ENCODE measurements at regions not wholly inside any gene's neighbourhood (a gene's known extent, or its start where the extent isn't known, plus 50 kb on each side); places are given as distances from the start of the nearest gene placed in this dataset.

- ChIA-PET POLR2A (no interaction called here), RAD21 (ENCODE audit: unreplicated experiment) (no interaction called here), CTCF (interaction anchor here (1.0 kb wide), 1 partner anchor 564 kb away, joined by 3 read pairs; no protein-coding TSS in a partner anchor), SMC1A (ENCODE audit: uncharacterized antibody, unreplicated experiment) (interaction anchor here (1.4 kb wide), 1 partner anchor 25 kb away, joined by 4 read pairs; no protein-coding TSS in a partner anchor)
- FAIRE-seq (no peak), ATAC-seq (no peak), DNase-seq (ENCODE audit: low read depth, low spot score) (no peak)
- no peaks in the 10 kb centered on the region for H3K36me3 ChIP-seq (ENCODE audit: control insufficient read depth in 2 of 2, insufficient read depth in 2 of 2, low read length in 1 of 2)
- H3K4me2 ChIP-seq (ENCODE audit: control insufficient read depth, insufficient read depth): no peak overlapping the region
- intact Hi-C loops (cut with micrococcal nuclease; ENCODE audit: unreplicated experiment): no loop called here
- no peak overlapping the region for H3K4me3 ChIP-seq
- no peaks in the 10 kb centered on the region for H4K20me1 ChIP-seq (ENCODE audit: control insufficient read depth, insufficient read depth)
- no peaks in the 10 kb centered on the region for H3K9me3 ChIP-seq (replicated peaks; ENCODE audit: control insufficient read depth, insufficient read depth, low read length)
- no peak overlapping the region for H3K27ac ChIP-seq (ENCODE audit: control insufficient read depth, insufficient read depth)
- WGBS (ENCODE audit: insufficient coverage, insufficient replicate concordance, low lambda C conversion rate, missing lambda C conversion rate): 45% methylated on average over 2 of the region's 2 CpGs
- no TSS peak for BruUV-seq (replicated peaks)
- no peak overlapping the region for H3K9ac ChIP-seq (ENCODE audit: control insufficient read depth, insufficient read depth, low read length)
- H2AFZ ChIP-seq (ENCODE audit: control insufficient read depth, low read depth, low read length): no peak overlapping the region
- no peaks in the 10 kb centered on the region for H3K79me2 ChIP-seq (ENCODE audit: control insufficient read depth, insufficient read depth, low read length)
- in situ Hi-C loops (cut with MboI): no loop called here
- H3K27me3 ChIP-seq (replicated peaks in 1 of 2; ENCODE audit: control insufficient read depth in 2 of 2, insufficient read depth in 2 of 2, low read length in 1 of 2): no peaks in the 10 kb centered on the region
- TF ChIP-seq MEF2A (IDR thresholded peaks at IDR 0.05; ENCODE audit: insufficient read depth, low read depth, low read length) (no peak), USF2 (IDR thresholded peaks at IDR 0.05; ENCODE audit: borderline replicate concordance, low read depth, low read length) (no peak)
- H3K4me1 ChIP-seq (ENCODE audit: control insufficient read depth, insufficient read depth, low read length): no peaks in the 10 kb centered on the region
These were observed 459.8 kb downstream of the ARHGEF28 start for GRCh38 chr5:74085782-74086181.

- Histone ChIP-seq H3K4me2 (ENCODE audit: control insufficient read depth, insufficient read depth) (no peak overlapping the region), H3K4me3 (no peak overlapping the region), H3K9ac (ENCODE audit: control insufficient read depth, insufficient read depth, low read length) (no peak overlapping the region), H4K20me1 (ENCODE audit: control insufficient read depth, insufficient read depth) (no peaks in the 10 kb centered on the region), H3K27me3 (replicated peaks in 1 of 2; ENCODE audit: control insufficient read depth in 2 of 2, insufficient read depth in 2 of 2, low read length in 1 of 2) (no peaks in the 10 kb centered on the region), H3K27ac (ENCODE audit: control insufficient read depth, insufficient read depth) (no peak overlapping the region), H3K36me3 (ENCODE audit: control insufficient read depth in 2 of 2, insufficient read depth in 2 of 2, low read length in 1 of 2) (no peaks in the 10 kb centered on the region), H3K79me2 (ENCODE audit: control insufficient read depth, insufficient read depth, low read length) (no peaks in the 10 kb centered on the region), H3K9me3 (replicated peaks; ENCODE audit: control insufficient read depth, insufficient read depth, low read length) (no peaks in the 10 kb centered on the region), H2AFZ (ENCODE audit: control insufficient read depth, low read depth, low read length) (no peak overlapping the region), H3K4me1 (ENCODE audit: control insufficient read depth, insufficient read depth, low read length) (no peaks in the 10 kb centered on the region)
- in situ Hi-C loops (cut with MboI) (no loop called here), intact Hi-C loops (cut with micrococcal nuclease; ENCODE audit: unreplicated experiment) (no loop called here)
- ATAC-seq: no peak
- TF ChIP-seq SIN3A (IDR thresholded peaks at IDR 0.05; ENCODE audit: low read depth, low read length) (no peak), CBX3 (IDR thresholded peaks at IDR 0.05; ENCODE audit: borderline replicate concordance, low read depth) (no peak), IRF4 (IDR thresholded peaks at IDR 0.05; ENCODE audit: low read depth, low read length) (no peak), CBX5 (IDR thresholded peaks at IDR 0.05; ENCODE audit: low read depth) (no peak), MEF2B (IDR thresholded peaks at IDR 0.05; ENCODE audit: partially characterized antibody, poor library complexity, severe bottlenecking) (no peak), MTA2 (IDR thresholded peaks at IDR 0.05; ENCODE audit: low read depth) (no peak), EP300 (IDR thresholded peaks at IDR 0.05; ENCODE audit: borderline replicate concordance in 1 of 2, control insufficient read depth in 1 of 2, low read depth in 2 of 2, low read length in 2 of 2) (no peak), SIX5 (IDR thresholded peaks at IDR 0.05; ENCODE audit: low read depth, low read length, severe bottlenecking) (no peak), RB1 (IDR thresholded peaks at IDR 0.05; ENCODE audit: borderline replicate concordance) (no peak)
- RAD21 ChIA-PET (ENCODE audit: unreplicated experiment): interaction anchor here (1.0 kb wide), 1 partner anchor 29 kb away, joined by 3 read pairs; no protein-coding TSS in a partner anchor
- no peak for DNase-seq (ENCODE audit: low read depth, low spot score)
- no peak for FAIRE-seq
- CTCF ChIA-PET: interaction anchor here (1.0 kb wide), 1 partner anchor 564 kb away, joined by 3 read pairs; no protein-coding TSS in a partner anchor
- SMC1A ChIA-PET (ENCODE audit: uncharacterized antibody, unreplicated experiment): interaction anchor here (0.9 to 1.4 kb wide), 2 partner anchors 9 to 25 kb away, joined by 3 to 4 read pairs; no protein-coding TSS in a partner anchor
- BruUV-seq (replicated peaks): no TSS peak
- POLR2A ChIA-PET: no interaction called here
- 5% methylated on average over 4 of the region's 4 CpGs for whole genome bisulfite sequencing (ENCODE audit: insufficient coverage, insufficient replicate concordance, low lambda C conversion rate, missing lambda C conversion rate)
These were observed 459.2 kb downstream of the ARHGEF28 start for GRCh38 chr5:74085186-74085585.
